ENCODE measurements at regions not wholly inside any gene's neighbourhood (a gene's known extent, or its start where the extent isn't known, plus 50 kb on each side); places are given as distances from the start of the nearest gene placed in this dataset.

GRCh38 chr10:33559105-33559504 is 224.6 kb upstream of the NRP1 start:
- H3K4me3 ChIP-seq (ENCODE audit: low read depth, low read length) = no peak overlapping the region
- no peak for TF ChIP-seq CTCF (IDR thresholded peaks at IDR 0.05; ENCODE audit: insufficient read depth, low read depth, low read length, missing control alignments)
- DNase-seq (ENCODE audit: low read depth) = peak; percentile 40

GRCh38 chr10:33557313-33557712 is 222.8 kb upstream of the NRP1 start:
- no peak for TF ChIP-seq CTCF (IDR thresholded peaks at IDR 0.05; ENCODE audit: insufficient read depth, low read depth, low read length, missing control alignments)

GRCh38 chr10:33556620-33557019 is 222.2 kb upstream of the NRP1 start:
- TF ChIP-seq CTCF (IDR thresholded peaks at IDR 0.05; ENCODE audit: insufficient read depth, low read depth, low read length, missing control alignments) = no peak
- H3K4me3 ChIP-seq (ENCODE audit: low read depth, low read length) = no peak overlapping the region
- no peak for DNase-seq (ENCODE audit: low read depth)

More at GRCh38 chr10:33557313-33557712, 222.8 kb upstream of the NRP1 start:
- peak; percentile 21 for DNase-seq (ENCODE audit: low read depth)
- H3K4me3 ChIP-seq (ENCODE audit: low read depth, low read length) = no peak overlapping the region

- DNase-seq (ENCODE audit: low read depth) = no peak
- H3K4me3 ChIP-seq (ENCODE audit: low read depth, low read length) = no peak overlapping the region
- no peak for TF ChIP-seq CTCF (IDR thresholded peaks at IDR 0.05; ENCODE audit: insufficient read depth, low read depth, low read length, missing control alignments)
Observed at GRCh38 chr10:33556103-33556502, 221.6 kb upstream of the NRP1 start.

GRCh38 chr10:33553748-33554571 is 219.5 kb upstream of the NRP1 start:
- no peak for DNase-seq (ENCODE audit: low read depth)
- no peak overlapping the region for H3K4me3 ChIP-seq (ENCODE audit: low read depth, low read length)
- TF ChIP-seq CTCF (IDR thresholded peaks at IDR 0.05; ENCODE audit: insufficient read depth, low read depth, low read length, missing control alignments) = no peak

- TF ChIP-seq CTCF (IDR thresholded peaks at IDR 0.05; ENCODE audit: insufficient read depth, low read depth, low read length, missing control alignments) = no peak
- no peak for DNase-seq (ENCODE audit: low read depth)
- no peak overlapping the region for H3K4me3 ChIP-seq (ENCODE audit: low read depth, low read length)
Observed at GRCh38 chr10:33552290-33552689, 217.8 kb upstream of the NRP1 start.

GRCh38 chr10:33550811-33551210 is 216.3 kb upstream of the NRP1 start:
- DNase-seq (ENCODE audit: low read depth) = no peak
- TF ChIP-seq CTCF (IDR thresholded peaks at IDR 0.05; ENCODE audit: insufficient read depth, low read depth, low read length, missing control alignments) = no peak
- H3K4me3 ChIP-seq (ENCODE audit: low read depth, low read length) = no peak overlapping the region
